Trophoblast cell (in vitro differentiated cells and primary cell): ENCODE measurements at regions not wholly inside any gene's neighbourhood (a gene's known extent, or its start where the extent isn't known, plus 50 kb on each side); places are given as distances from the start of the nearest gene placed in this dataset.

Experiments used
- DNase-seq, 2 donors: peaks; one replicate each; pipeline ENCODE4 v3.0.0-alpha.2; 2016
- H2AFZ ChIP-seq: 2 replicates; pipeline ENCODE4 v1.6.1; 2013; ENCODE audit warnings: low read length, moderate library complexity, mild to moderate bottlenecking; ENCODE audit not compliant: insufficient read depth, poor library complexity
- H2AK5ac ChIP-seq: 2 replicates; pipeline ENCODE4 v1.6.1; 2013; ENCODE audit warnings: mild to moderate bottlenecking, low read length
- H2BK120ac ChIP-seq: 2 replicates; pipeline ENCODE4 v1.6.1; 2013; ENCODE audit warnings: low read length, mild to moderate bottlenecking, moderate library complexity; ENCODE audit not compliant: insufficient read depth, poor library complexity
- H2BK12ac ChIP-seq: 2 replicates; pipeline ENCODE4 v1.6.1; 2013; ENCODE audit warnings: mild to moderate bottlenecking, low read length, moderate library complexity
- H2BK5ac ChIP-seq: 2 replicates; pipeline ENCODE4 v1.6.1; 2013; ENCODE audit warnings: low read length, low read depth, moderate library complexity, mild to moderate bottlenecking; ENCODE audit not compliant: poor library complexity
- H3K14ac ChIP-seq: 2 replicates; pipeline ENCODE4 v1.6.1; 2013; ENCODE audit warnings: mild to moderate bottlenecking, low read length
- H3K18ac ChIP-seq: 2 replicates; pipeline ENCODE4 v1.6.1; 2013; ENCODE audit warnings: mild to moderate bottlenecking, low read length
- H3K23ac ChIP-seq: 2 replicates; pipeline ENCODE4 v1.6.1; 2013; ENCODE audit warnings: low read length
- H3K27ac ChIP-seq: 2 replicates; pipeline ENCODE4 v1.5.1; 2013; ENCODE audit warnings: low read depth, mild to moderate bottlenecking, inconsistent platforms, low read length, moderate library complexity
- H3K27me3 ChIP-seq: 2 replicates; pipeline ENCODE4 v1.6.1; 2013; ENCODE audit warnings: inconsistent platforms, mild to moderate bottlenecking, low read length, moderate library complexity; ENCODE audit not compliant: insufficient read depth
- H3K36me3 ChIP-seq, 2 experiments: 1 replicate in 1 of 2; 2 replicates in 1 of 2; pipeline ENCODE4 v1.6.1; 2013; ENCODE audit warnings: low read length in 2 of 2, mild to moderate bottlenecking in 2 of 2, moderate library complexity in 1 of 2; ENCODE audit not compliant: insufficient read depth in 2 of 2, control insufficient read depth in 1 of 2
- H3K4ac ChIP-seq: 2 replicates; pipeline ENCODE4 v1.6.1; 2013; ENCODE audit warnings: low read depth, mild to moderate bottlenecking, low read length, moderate library complexity
- H3K4me1 ChIP-seq, 2 experiments: 1 replicate in 1 of 2; 2 replicates in 1 of 2; pipeline ENCODE4 v1.6.1; 2013; ENCODE audit warnings: low read length in 2 of 2, mild to moderate bottlenecking in 2 of 2, moderate library complexity in 1 of 2; ENCODE audit not compliant: insufficient read depth in 2 of 2, control insufficient read depth in 1 of 2
- H3K4me2 ChIP-seq: 2 replicates; pipeline ENCODE4 v1.6.1; 2013; ENCODE audit warnings: inconsistent platforms, mild to moderate bottlenecking, low read length, moderate library complexity
- H3K4me3 ChIP-seq: 2 replicates; pipeline ENCODE4 v1.5.1; 2013; ENCODE audit warnings: mild to moderate bottlenecking, low read depth, low read length, inconsistent platforms
- H3K79me1 ChIP-seq: one replicate; pipeline ENCODE4 v1.6.1; 2013; ENCODE audit warnings: low read length
- H3K79me2 ChIP-seq: 2 replicates; pipeline ENCODE4 v1.6.1; 2013; ENCODE audit warnings: low read length, mild to moderate bottlenecking; ENCODE audit not compliant: control insufficient read depth, insufficient read depth, poor library complexity
- H3K9ac ChIP-seq: 2 replicates; pipeline ENCODE4 v1.6.1; 2013; ENCODE audit warnings: mild to moderate bottlenecking, low read length
- H3K9me3 ChIP-seq: 2 replicates; pipeline ENCODE4 v1.6.1; 2013; ENCODE audit warnings: low read depth, mild to moderate bottlenecking, control low read depth, inconsistent platforms, low read length; ENCODE audit not compliant: insufficient read depth
- H4K12ac ChIP-seq: 2 replicates; pipeline ENCODE4 v1.6.1; 2013; ENCODE audit warnings: low read depth, mild to moderate bottlenecking, low read length, moderate library complexity
- H4K8ac ChIP-seq: 2 replicates; pipeline ENCODE4 v1.6.1; 2013; ENCODE audit warnings: low read depth, mild to moderate bottlenecking, low read length, moderate library complexity
- H4K91ac ChIP-seq: one replicate; pipeline ENCODE4 v1.6.1; 2013; ENCODE audit warnings: low read depth, mild to moderate bottlenecking, low read length, moderate library complexity
- WGBS: extraction: QIAGEN DNeasy Blood & Tissue Kit; methylation state at CpG from one replicate; pipeline ENCODE4 v1.1.7; 2013; ENCODE audit warnings: missing lambda C conversion rate; ENCODE audit not compliant: insufficient read length, insufficient coverage; ENCODE audit errors: extremely low coverage; 5-methylcytosine and 5-hydroxymethylcytosine counted together

DNA sequence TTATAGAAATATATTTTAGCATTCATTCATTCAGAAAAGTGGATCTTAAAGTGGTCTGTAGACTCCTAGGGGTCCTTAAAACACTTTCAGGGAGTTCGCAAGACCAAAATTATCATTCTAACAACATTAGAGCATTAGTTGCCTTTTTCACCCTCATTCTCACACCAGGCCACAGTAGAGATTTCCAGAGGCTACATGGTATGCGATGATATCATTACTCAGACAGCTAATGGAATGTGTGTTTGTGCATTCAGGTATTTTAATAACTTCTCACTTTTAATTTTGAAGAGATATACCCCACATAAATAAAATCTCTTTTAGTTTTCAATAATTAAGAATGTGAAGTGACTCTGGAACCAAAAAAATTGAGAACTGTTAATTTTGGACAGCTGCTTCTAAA lies 206.9 kb downstream of the NSUN3 start:
- peak in 1 of 2 donors; percentile 41 for DNase-seq
- Histone ChIP-seq H2AFZ (no peak overlapping the region), H2BK5ac (no peak overlapping the region), H3K79me2 (no peaks in the 10 kb centered on the region), H3K4me1 (peaks cover 2% of the 10 kb centered on the region in 2 experiments), H4K12ac (no peak overlapping the region), H3K4me3 (no peak overlapping the region), H3K27ac (peak overlapping the region; percentile 40), H2BK12ac (no peak overlapping the region), H3K14ac (no peak overlapping the region), H3K9me3 (no peaks in the 10 kb centered on the region), H2BK120ac (no peak overlapping the region), H2AK5ac (no peak overlapping the region), H3K9ac (no peak overlapping the region), H3K18ac (no peak overlapping the region), H4K8ac (no peak overlapping the region), H3K27me3 (no peaks in the 10 kb centered on the region), H3K4me2 (no peak overlapping the region), H3K23ac (no peak overlapping the region), H3K36me3 (no peaks in the 10 kb centered on the region), H3K79me1 (no peaks in the 10 kb centered on the region), H4K91ac (no peak overlapping the region), H3K4ac (no peak overlapping the region)
- no CpG with 5 or more reads among the region's 2 CpGs for WGBS

DNA sequence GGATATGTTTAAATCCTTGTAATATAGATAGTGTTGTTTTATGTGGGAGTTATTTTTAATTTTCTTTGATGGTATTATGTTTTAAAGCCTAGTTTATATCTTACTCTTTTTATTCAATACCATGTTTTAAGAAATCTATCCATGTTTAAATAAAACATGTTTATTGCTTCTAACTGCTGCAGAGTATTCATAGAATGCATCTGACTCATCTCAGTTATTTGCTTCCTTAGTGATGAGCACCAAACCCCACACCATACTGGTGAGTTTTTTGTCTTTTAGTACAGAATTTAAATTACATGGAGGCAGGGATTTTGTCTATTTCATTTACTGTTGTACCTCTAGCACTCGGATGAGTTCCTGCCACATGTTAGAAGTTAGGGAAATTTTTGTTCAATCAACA lies 209.2 kb downstream of the NSUN3 start:
- Histone ChIP-seq H3K79me1 (no peaks in the 10 kb centered on the region), H4K8ac (no peak overlapping the region), H3K79me2 (no peaks in the 10 kb centered on the region), H3K4me2 (no peak overlapping the region), H3K27me3 (no peaks in the 10 kb centered on the region), H2AK5ac (no peak overlapping the region), H3K9ac (no peak overlapping the region), H3K14ac (no peak overlapping the region), H3K23ac (no peak overlapping the region), H3K36me3 (no peaks in the 10 kb centered on the region), H3K27ac (no peak overlapping the region), H2BK5ac (no peak overlapping the region), H3K4me3 (no peak overlapping the region), H3K9me3 (no peaks in the 10 kb centered on the region), H3K4ac (no peak overlapping the region), H4K91ac (no peak overlapping the region), H2BK120ac (no peak overlapping the region), H3K4me1 (peaks cover 2% of the 10 kb centered on the region in 2 experiments), H2BK12ac (no peak overlapping the region), H3K18ac (no peak overlapping the region), H2AFZ (no peak overlapping the region), H4K12ac (no peak overlapping the region)
- WGBS = no CpG with 5 or more reads among the region's 1 CpG
- DNase-seq = peak in 1 of 2 donors; percentile 38

DNA sequence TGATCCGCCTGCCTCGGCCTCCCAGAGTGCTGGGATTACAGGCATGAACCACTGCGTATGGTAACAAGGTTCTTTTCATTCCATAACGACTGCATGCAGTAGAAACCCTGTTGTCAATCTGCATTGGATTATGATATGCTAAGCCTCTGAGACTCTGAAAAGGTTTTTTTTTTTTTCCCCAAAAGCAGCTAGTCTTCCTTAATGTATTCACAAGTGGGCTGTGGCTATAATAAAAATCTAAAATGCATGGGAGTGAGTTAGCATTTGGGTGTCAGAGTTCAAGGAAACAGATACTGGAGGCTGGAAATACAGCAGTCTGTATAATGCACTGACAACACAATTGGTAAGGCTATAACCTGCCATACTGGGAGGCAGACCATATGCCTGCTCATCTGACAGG lies 218.1 kb downstream of the NSUN3 start:
- Histone ChIP-seq H3K27ac (no peak overlapping the region), H3K9ac (no peak overlapping the region), H3K79me1 (no peaks in the 10 kb centered on the region), H3K4me2 (no peak overlapping the region), H3K14ac (no peak overlapping the region), H3K79me2 (no peaks in the 10 kb centered on the region), H3K27me3 (no peaks in the 10 kb centered on the region), H3K18ac (no peak overlapping the region), H3K36me3 (no peaks in the 10 kb centered on the region), H2AK5ac (no peak overlapping the region), H4K91ac (no peak overlapping the region), H3K4me3 (no peak overlapping the region), H2BK12ac (no peak overlapping the region), H2BK5ac (no peak overlapping the region), H2BK120ac (no peak overlapping the region), H4K12ac (no peak overlapping the region), H3K23ac (no peak overlapping the region), H3K4me1 (no peaks in the 10 kb centered on the region), H2AFZ (no peak overlapping the region), H3K4ac (no peak overlapping the region), H3K9me3 (no peaks in the 10 kb centered on the region), H4K8ac (no peak overlapping the region)
- WGBS = no CpG with 5 or more reads among the region's 4 CpGs
- DNase-seq = no peak

- Histone ChIP-seq H4K8ac (no peak overlapping the region), H2AK5ac (no peak overlapping the region), H3K4me1 (no peaks in the 10 kb centered on the region), H3K27me3 (no peaks in the 10 kb centered on the region), H3K4me3 (no peak overlapping the region), H3K27ac (no peak overlapping the region), H3K79me2 (no peaks in the 10 kb centered on the region), H3K18ac (no peak overlapping the region), H2BK120ac (no peak overlapping the region), H3K9me3 (no peaks in the 10 kb centered on the region), H4K91ac (no peak overlapping the region), H3K23ac (no peak overlapping the region), H4K12ac (no peak overlapping the region), H2BK12ac (no peak overlapping the region), H3K79me1 (no peaks in the 10 kb centered on the region), H3K4me2 (no peak overlapping the region), H3K36me3 (no peaks in the 10 kb centered on the region), H3K14ac (no peak overlapping the region), H3K9ac (no peak overlapping the region), H2BK5ac (no peak overlapping the region), H2AFZ (no peak overlapping the region), H3K4ac (no peak overlapping the region)
- DNase-seq = peak in 1 of 2 donors; percentile 47
Observed at GRCh38 chr3:94285872-94286271, 223.0 kb downstream of the NSUN3 start.
